Adipocyte (in vitro differentiated cells): ENCODE measurements at regions not wholly inside any gene's neighbourhood (a gene's known extent, or its start where the extent isn't known, plus 50 kb on each side); places are given as distances from the start of the nearest gene placed in this dataset.
A peak's percentile ranks its signal among the peaks of the same experiment; 100 is the strongest.

ENCODE experiments used
- DNase-seq: peaks from one replicate; pipeline ENCODE4 v3.0.0-alpha.2; 2015; ENCODE audit warnings: low read depth
- H3K27me3 ChIP-seq: replicated peaks from 2 replicates; pipeline ENCODE4 v1.7.0; 2013; ENCODE audit warnings: mild to moderate bottlenecking, low read length, moderate library complexity; ENCODE audit not compliant: control insufficient read depth, insufficient read depth
- H3K36me3 ChIP-seq: 2 replicates; pipeline ENCODE4 v1.7.0; 2013; ENCODE audit warnings: low read length, mild to moderate bottlenecking, moderate library complexity; ENCODE audit not compliant: control insufficient read depth, insufficient read depth, severe bottlenecking
- H3K4me1 ChIP-seq: 2 replicates; pipeline ENCODE4 v1.7.0; 2013; ENCODE audit warnings: mild to moderate bottlenecking, low read length, moderate library complexity; ENCODE audit not compliant: control insufficient read depth, insufficient read depth
- H3K4me3 ChIP-seq: 2 replicates; pipeline ENCODE4 v1.7.0; 2013; ENCODE audit warnings: mild to moderate bottlenecking, low read length, moderate library complexity
- H3K9ac ChIP-seq: 2 replicates; pipeline ENCODE4 v1.7.0; 2013; ENCODE audit warnings: mild to moderate bottlenecking, low read length, moderate library complexity
- H3K9me3 ChIP-seq: 2 replicates; pipeline ENCODE4 v1.7.0; 2013; ENCODE audit warnings: mild to moderate bottlenecking, low read length, moderate library complexity; ENCODE audit not compliant: control insufficient read depth

GRCh38 chr12:124717318-124717717, 146.3 kb downstream of the SCARB1 start:
- no peaks in the 10 kb centered on the region for H3K9me3 ChIP-seq
- peaks cover 19% of the 10 kb centered on the region for H3K4me1 ChIP-seq
- H3K27me3 ChIP-seq: peaks cover 3% of the 10 kb centered on the region
- H3K36me3 ChIP-seq: no peaks in the 10 kb centered on the region
- H3K9ac ChIP-seq: no peak overlapping the region
- DNase-seq: no peak
- H3K4me3 ChIP-seq: no peak overlapping the region

DNA sequence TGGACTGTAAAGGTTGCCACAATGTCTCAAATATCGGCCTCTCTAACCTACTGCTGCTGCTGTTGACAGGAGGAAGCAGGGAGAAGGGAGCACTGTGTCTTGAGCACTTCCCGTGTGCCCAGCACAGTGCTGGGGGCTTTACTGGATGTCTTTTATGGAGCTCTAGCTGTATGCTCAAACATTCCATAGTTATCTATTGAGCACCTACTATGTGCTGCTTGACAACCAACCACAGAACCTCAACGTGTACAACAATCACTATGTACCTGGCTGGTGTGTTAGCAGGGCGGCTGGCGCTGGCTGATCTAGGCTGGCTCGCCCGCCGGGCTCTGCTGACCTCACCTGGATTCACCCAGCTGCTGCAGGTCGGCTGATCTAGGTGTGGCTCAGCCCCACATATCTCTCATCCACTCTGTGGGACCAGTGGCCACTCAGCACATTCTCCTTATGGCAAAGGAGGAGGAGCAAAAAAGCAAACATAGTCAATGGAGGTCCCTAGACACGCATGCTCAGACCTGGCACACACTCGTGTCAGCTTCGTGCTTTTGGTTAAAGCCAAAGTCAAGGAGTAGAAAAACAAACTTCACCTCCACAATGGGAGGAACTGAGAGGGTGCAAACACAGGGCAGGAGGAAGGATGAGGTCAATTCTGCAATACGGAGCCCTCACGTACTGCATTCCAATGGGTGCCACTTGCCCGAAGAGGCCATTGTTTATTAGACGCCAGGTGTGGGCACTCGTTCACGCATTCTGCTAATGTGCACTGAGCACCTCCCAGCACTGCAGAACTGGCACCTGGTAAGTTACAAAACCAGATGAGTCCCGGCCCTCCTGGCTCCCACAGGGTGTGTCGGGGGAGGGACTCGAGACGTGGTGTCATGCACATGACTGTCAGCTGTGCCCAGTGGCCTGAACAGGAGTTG, 147.2 kb downstream of the SCARB1 start:
- Histone ChIP-seq H3K36me3 (no peaks in the 10 kb centered on the region), H3K9me3 (no peaks in the 10 kb centered on the region), H3K9ac (no peak overlapping the region), H3K27me3 (peaks cover 3% of the 10 kb centered on the region), H3K4me1 (peaks cover 19% of the 10 kb centered on the region), H3K4me3 (no peak overlapping the region)
- no peak for DNase-seq

DNA sequence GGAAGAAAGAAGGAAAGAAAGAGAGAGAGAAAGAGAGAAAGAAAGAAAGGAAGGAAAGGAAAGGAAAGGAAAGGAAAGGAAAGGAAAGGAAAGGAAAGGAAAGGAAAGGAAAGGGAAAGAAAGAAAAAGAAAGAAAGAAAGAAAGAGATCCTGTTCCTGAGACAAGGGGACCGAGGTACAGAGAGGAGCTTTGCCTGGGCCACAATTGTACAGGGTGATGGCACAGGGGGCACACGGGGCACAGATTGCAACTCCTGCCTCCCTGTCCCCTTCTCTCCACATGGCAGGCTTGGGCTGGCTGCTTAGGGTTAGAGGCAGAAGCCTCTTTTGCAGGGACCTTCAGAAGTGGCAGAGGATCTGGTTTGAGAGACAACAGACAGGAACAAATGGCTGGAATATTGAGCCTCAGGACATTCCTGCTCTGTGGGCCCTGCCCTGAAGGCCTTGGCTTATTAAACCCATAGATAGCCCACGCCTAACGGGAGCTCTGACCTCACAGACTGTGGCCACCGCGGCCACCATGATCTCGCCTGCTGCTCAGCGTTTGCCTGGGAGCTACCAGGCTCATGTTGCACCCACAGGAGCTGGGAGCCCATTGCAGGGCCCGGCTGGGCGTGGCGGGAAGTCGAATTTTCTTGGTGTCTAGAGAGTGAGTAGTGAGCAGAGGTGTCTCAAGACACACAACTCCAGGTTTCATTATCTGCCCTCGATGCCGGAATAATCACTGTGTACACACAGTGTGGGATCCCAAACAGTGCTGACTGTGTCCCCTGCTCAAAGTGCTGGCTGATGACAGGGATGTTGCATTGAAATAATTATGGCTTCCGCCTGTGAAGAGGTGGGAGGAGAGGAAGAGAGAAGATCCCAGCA, 147.9 kb upstream of the NCOR2 start:
- DNase-seq: peak; percentile 10
- Histone ChIP-seq H3K4me1 (peaks cover 10% of the 10 kb centered on the region), H3K9me3 (no peaks in the 10 kb centered on the region)

GRCh38 chr12:124713436-124714082, 146.1 kb upstream of the NCOR2 start:
- Histone ChIP-seq H3K36me3 (no peaks in the 10 kb centered on the region), H3K9me3 (no peaks in the 10 kb centered on the region), H3K4me1 (peaks cover 13% of the 10 kb centered on the region), H3K27me3 (peaks cover 3% of the 10 kb centered on the region), H3K9ac (peak overlapping the region; percentile 30), H3K4me3 (peak overlapping the region; percentile 53)
- peak; percentile 79 for DNase-seq

More for the DNA sequence above, 147.9 kb upstream of the NCOR2 start:
- no peaks in the 10 kb centered on the region for H3K36me3 ChIP-seq
- H3K4me3 ChIP-seq: no peak overlapping the region
- H3K9ac ChIP-seq: no peak overlapping the region
- H3K27me3 ChIP-seq: peaks cover 3% of the 10 kb centered on the region

DNA sequence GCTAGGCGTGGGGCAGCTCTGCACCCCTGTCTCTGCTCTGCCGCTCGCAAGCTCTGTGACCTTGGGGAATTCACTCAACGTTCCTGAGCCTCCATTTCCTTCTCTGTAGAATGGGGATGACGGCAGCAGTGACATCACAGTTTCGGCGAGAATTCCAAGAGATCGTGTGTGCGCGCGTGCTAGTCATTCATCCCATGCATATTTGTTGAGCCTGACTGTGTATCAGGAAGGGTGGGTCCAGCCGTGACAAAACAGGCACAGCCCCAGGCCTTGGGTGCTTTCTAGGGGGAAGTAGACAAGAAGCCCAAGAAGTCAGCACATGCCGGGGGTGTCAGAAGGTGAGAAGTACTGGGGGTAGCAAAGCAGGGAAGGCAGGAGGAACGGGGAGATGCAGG, 145.6 kb upstream of the NCOR2 start:
- Histone ChIP-seq H3K36me3 (no peaks in the 10 kb centered on the region), H3K9ac (no peak overlapping the region), H3K27me3 (peaks cover 3% of the 10 kb centered on the region), H3K4me3 (no peak overlapping the region), H3K4me1 (peaks cover 13% of the 10 kb centered on the region), H3K9me3 (no peaks in the 10 kb centered on the region)
- no peak for DNase-seq

GRCh38 chr12:124711344-124711743, 143.9 kb upstream of the NCOR2 start:
- Histone ChIP-seq H3K4me3 (no peak overlapping the region), H3K9me3 (peaks cover 8% of the 10 kb centered on the region), H3K36me3 (no peaks in the 10 kb centered on the region), H3K27me3 (peaks cover 3% of the 10 kb centered on the region), H3K9ac (no peak overlapping the region), H3K4me1 (peaks cover 13% of the 10 kb centered on the region)
- no peak for DNase-seq

GRCh38 chr12:124709722-124710687, 142.6 kb upstream of the NCOR2 start:
- H3K36me3 ChIP-seq: no peaks in the 10 kb centered on the region
- H3K4me1 ChIP-seq: peaks cover 13% of the 10 kb centered on the region
- no peak overlapping the region for H3K9ac ChIP-seq
- peak; percentile 62 for DNase-seq
- H3K27me3 ChIP-seq: no peaks in the 10 kb centered on the region
- H3K4me3 ChIP-seq: no peak overlapping the region
- peaks cover 8% of the 10 kb centered on the region for H3K9me3 ChIP-seq

DNA sequence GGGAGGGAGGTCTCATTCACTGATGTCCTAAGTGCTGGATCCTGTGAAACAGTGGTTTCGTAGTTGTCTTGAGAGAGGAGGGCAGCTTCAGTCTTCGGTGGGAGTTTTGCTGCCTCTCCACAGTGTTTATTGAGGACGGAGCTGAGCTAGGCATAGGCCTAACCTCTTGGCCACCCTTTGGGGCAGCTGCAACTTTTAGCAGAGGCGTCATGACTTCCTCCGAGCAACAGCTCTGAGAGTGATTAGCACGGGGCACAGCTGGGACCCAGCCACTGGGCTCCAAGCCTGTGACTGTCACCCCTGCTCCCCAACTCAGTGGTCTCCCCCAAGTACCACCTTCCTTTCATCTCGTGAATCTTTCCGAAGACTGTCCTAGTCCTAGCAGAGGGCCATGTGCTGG, 139.9 kb upstream of the NCOR2 start:
- Histone ChIP-seq H3K4me1 (peaks cover 12% of the 10 kb centered on the region), H3K27me3 (no peaks in the 10 kb centered on the region), H3K4me3 (no peak overlapping the region), H3K9ac (no peak overlapping the region), H3K9me3 (peaks cover 8% of the 10 kb centered on the region), H3K36me3 (no peaks in the 10 kb centered on the region)
- no peak for DNase-seq

GRCh38 chr12:124706363-124706762, 139.0 kb upstream of the NCOR2 start:
- no peak overlapping the region for H3K4me3 ChIP-seq
- peaks cover 14% of the 10 kb centered on the region for H3K4me1 ChIP-seq
- H3K27me3 ChIP-seq: no peaks in the 10 kb centered on the region
- no peak for DNase-seq
- H3K9ac ChIP-seq: no peak overlapping the region
- no peaks in the 10 kb centered on the region for H3K36me3 ChIP-seq
- H3K9me3 ChIP-seq: peaks cover 8% of the 10 kb centered on the region

GRCh38 chr12:124705545-124706138, 138.2 kb upstream of the NCOR2 start:
- Histone ChIP-seq H3K4me1 (peaks cover 21% of the 10 kb centered on the region), H3K9ac (no peak overlapping the region), H3K4me3 (no peak overlapping the region), H3K9me3 (peaks cover 8% of the 10 kb centered on the region), H3K36me3 (no peaks in the 10 kb centered on the region), H3K27me3 (no peaks in the 10 kb centered on the region)
- DNase-seq: no peak
